GM13977 (cell line): ENCODE measurements at regions not wholly inside any gene's neighbourhood (a gene's known extent, or its start where the extent isn't known, plus 50 kb on each side); places are given as distances from the start of the nearest gene placed in this dataset.

Source experiments
- DNase-seq: peaks from one replicate; pipeline ENCODE4 v3.0.0; 2012; ENCODE audit warnings: low spot score
- CTCF ChIP-seq: IDR thresholded peaks from 2 replicates; pipeline ENCODE4 v1.5.1; 2012; ENCODE audit warnings: mild to moderate bottlenecking, control low read depth; ENCODE audit not compliant: insufficient read depth; ENCODE audit errors: extremely low read depth, missing control alignments
- in situ Hi-C: fragments of 300-500 bp; cut with MboI; formaldehyde crosslinking; loops from one replicate; pipeline ENCODE4 v1.12.0; 2022; ENCODE audit warnings: low sequenced_read_pairs, low pct_unique_long_range_greater_than_20kb, mixed read lengths, inconsistent platforms; ENCODE audit not compliant: unreplicated experiment

GRCh38 chr17:63116967-63117830, 151.2 kb downstream of the TANC2 start:
- in situ Hi-C loops, result no loop called here
- no peak for TF ChIP-seq CTCF
- DNase-seq, result no peak

GRCh38 chr17:63120406-63120805, 154.4 kb downstream of the TANC2 start:
- TF ChIP-seq CTCF, result no peak
- DNase-seq, result no peak
- in situ Hi-C loops, result no loop called here

GRCh38 chr17:63124536-63124935, 158.5 kb downstream of the TANC2 start:
- DNase-seq, result no peak
- no peak for TF ChIP-seq CTCF
- in situ Hi-C loops, result no loop called here

GRCh38 chr17:63124958-63125357, 158.9 kb downstream of the TANC2 start:
- no peak for DNase-seq
- TF ChIP-seq CTCF, result no peak
- in situ Hi-C loops, result no loop called here

- in situ Hi-C loops, result no loop called here
- no peak for DNase-seq
- no peak for TF ChIP-seq CTCF
Measured at GRCh38 chr17:63125987-63126386, 160.0 kb downstream of the TANC2 start.

- in situ Hi-C loops, result no loop called here
Measured at GRCh38 chr17:63126607-63127006, 160.6 kb downstream of the TANC2 start.

More at GRCh38 chr17:63126607-63127006, 160.6 kb downstream of the TANC2 start:
- no peak for TF ChIP-seq CTCF
- DNase-seq, result no peak
